NCI-H187 treated with DMSO at 0.1 percent for 48 hours (cell line): ENCODE measurements at regions not wholly inside any gene's neighbourhood (a gene's known extent, or its start where the extent isn't known, plus 50 kb on each side); places are given as distances from the start of the nearest gene placed in this dataset.

Source experiments
- DNase-seq: peaks from one replicate; lab custom pipeline; 2025; lab: John Stamatoyannopoulos, UW

- no peak for DNase-seq
Measured at GRCh38 chr6:105608711-105609374, 206.0 kb upstream of the PREP start.

- no peak for DNase-seq
Measured at GRCh38 chr6:105607636-105608621, 205.0 kb upstream of the PREP start.

GRCh38 chr6:105606831-105607463 lies 204.1 kb upstream of the PREP start:
- no peak for DNase-seq

- DNase-seq = no peak
Measured at GRCh38 chr6:105604587-105604884, 201.7 kb upstream of the PREP start.

- no peak for DNase-seq
Measured at GRCh38 chr6:105603788-105604586, 201.1 kb upstream of the PREP start.

GRCh38 chr6:105601541-105602236 lies 198.8 kb upstream of the PREP start:
- no peak for DNase-seq

- no peak for DNase-seq
Measured at GRCh38 chr6:105600336-105601260, 197.7 kb upstream of the PREP start.

- no peak for DNase-seq
Measured at GRCh38 chr6:105598264-105598663, 195.4 kb upstream of the PREP start.

GRCh38 chr6:105596284-105596755 lies 193.4 kb upstream of the PREP start:
- DNase-seq = no peak

GRCh38 chr6:105595829-105596228 lies 192.9 kb upstream of the PREP start:
- no peak for DNase-seq

GRCh38 chr6:105594821-105595220 lies 191.9 kb upstream of the PREP start:
- DNase-seq = no peak

- no peak for DNase-seq
Measured at GRCh38 chr6:105593805-105594671, 191.2 kb upstream of the PREP start.

GRCh38 chr6:105593056-105593690 lies 190.3 kb upstream of the PREP start:
- no peak for DNase-seq

- DNase-seq = no peak
Measured at GRCh38 chr6:105592329-105592728, 189.4 kb upstream of the PREP start.

- DNase-seq = no peak
Measured at GRCh38 chr6:105591053-105591452, 188.2 kb upstream of the PREP start.

- DNase-seq = no peak
Measured at GRCh38 chr6:105588123-105588710, 185.3 kb upstream of the PREP start.

GRCh38 chr6:105587349-105588122 lies 184.7 kb upstream of the PREP start:
- DNase-seq = no peak
